AG10803 (cell line): ENCODE measurements at regions not wholly inside any gene's neighbourhood (a gene's known extent, or its start where the extent isn't known, plus 50 kb on each side); places are given as distances from the start of the nearest gene placed in this dataset.

Experiments
- DNase-seq: peaks from one replicate; pipeline ENCODE4 v3.0.0; 2010; ENCODE audit warnings: low read depth
- H3K4me3 ChIP-seq: 2 replicates; pipeline ENCODE4 v1.5.1; 2011; ENCODE audit warnings: mild to moderate bottlenecking, low read length, control low read depth
- TF ChIP-seq, protein P1 (sequence below): conservative IDR thresholded peaks from 2 replicates; pipeline ENCODE4 v1.5.1; 2011; ENCODE audit warnings: mild to moderate bottlenecking, low read length, control low read depth, inconsistent platforms

DNA sequence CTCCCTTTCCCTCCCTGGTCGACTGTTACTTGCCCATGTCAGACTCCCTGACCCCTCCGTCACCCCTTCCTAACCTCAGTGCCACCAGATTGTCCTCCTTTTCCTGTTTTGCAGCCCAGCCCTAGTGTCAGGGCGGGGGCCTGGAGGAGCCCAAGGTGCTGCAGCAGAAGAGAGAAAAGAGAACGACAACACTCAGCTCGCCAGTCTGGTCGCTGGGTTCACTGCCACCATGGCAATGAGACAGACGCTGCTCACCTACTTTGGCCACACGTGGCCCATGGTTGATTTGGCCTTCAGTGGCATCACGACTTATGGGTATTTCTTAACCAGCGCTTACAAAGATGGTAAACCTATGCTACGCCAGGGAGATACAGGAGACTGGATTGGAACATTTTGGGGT, 108.4 kb upstream of the RMDN2 start:
- DNase-seq = no peak
- TF ChIP-seq, protein P1, sequence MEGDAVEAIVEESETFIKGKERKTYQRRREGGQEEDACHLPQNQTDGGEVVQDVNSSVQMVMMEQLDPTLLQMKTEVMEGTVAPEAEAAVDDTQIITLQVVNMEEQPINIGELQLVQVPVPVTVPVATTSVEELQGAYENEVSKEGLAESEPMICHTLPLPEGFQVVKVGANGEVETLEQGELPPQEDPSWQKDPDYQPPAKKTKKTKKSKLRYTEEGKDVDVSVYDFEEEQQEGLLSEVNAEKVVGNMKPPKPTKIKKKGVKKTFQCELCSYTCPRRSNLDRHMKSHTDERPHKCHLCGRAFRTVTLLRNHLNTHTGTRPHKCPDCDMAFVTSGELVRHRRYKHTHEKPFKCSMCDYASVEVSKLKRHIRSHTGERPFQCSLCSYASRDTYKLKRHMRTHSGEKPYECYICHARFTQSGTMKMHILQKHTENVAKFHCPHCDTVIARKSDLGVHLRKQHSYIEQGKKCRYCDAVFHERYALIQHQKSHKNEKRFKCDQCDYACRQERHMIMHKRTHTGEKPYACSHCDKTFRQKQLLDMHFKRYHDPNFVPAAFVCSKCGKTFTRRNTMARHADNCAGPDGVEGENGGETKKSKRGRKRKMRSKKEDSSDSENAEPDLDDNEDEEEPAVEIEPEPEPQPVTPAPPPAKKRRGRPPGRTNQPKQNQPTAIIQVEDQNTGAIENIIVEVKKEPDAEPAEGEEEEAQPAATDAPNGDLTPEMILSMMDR = no peak
- no peak overlapping the region for H3K4me3 ChIP-seq

- TF ChIP-seq, protein P1 = no peak
- DNase-seq = peak; percentile 97
- H3K4me3 ChIP-seq = no peak overlapping the region
Observed at GRCh38 chr2:37819186-37819585, 105.9 kb upstream of the RMDN2 start.

GRCh38 chr2:37820471-37820986, 104.6 kb upstream of the RMDN2 start:
- TF ChIP-seq, protein P1 = no peak
- H3K4me3 ChIP-seq = no peak overlapping the region
- DNase-seq = peak; percentile 60

DNA sequence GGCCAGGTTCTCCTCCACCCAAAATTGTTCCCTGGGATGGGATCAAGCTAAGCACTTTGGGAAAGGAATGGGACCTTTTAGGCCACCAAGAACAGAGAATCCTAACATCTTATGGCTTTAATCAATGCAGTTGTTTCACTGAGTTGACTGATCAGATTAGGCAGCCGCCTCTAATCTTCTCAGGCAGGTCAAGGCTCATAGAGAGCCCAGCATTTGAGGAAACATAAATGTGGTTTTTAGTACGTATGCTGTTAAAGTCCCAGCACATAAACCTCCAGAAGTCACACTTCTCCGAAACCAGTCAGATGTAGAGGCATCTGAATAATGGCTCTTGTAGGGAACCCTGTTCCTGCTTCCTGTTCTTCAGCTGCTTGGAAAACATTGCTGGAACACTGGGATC, 99.5 kb upstream of the RMDN2 start:
- TF ChIP-seq, protein P1 = no peak
- no peak overlapping the region for H3K4me3 ChIP-seq
- DNase-seq = no peak

GRCh38 chr2:37826611-37827010, 98.5 kb upstream of the RMDN2 start:
- H3K4me3 ChIP-seq = no peak overlapping the region
- TF ChIP-seq, protein P1 = no peak
- DNase-seq = no peak

DNA sequence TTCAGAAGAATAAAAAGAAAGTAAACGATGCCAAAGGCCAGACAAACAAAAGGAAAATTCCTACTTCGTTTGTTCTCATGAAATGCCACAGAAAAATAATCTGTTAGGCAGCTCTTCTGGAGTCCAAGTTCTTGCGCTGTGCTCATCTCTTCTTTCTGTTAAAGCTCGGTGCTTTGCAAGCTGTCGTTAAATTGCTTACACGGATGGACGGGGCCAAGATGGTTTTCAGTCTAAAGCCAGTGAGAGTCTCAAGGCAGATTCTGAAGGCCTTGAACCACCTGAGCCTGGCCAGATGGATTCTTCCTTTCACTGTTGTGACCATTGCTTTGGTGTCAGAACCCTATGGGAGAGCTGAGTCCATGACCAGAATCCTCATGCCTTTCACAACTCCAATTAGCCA, 97.6 kb upstream of the RMDN2 start:
- peak; percentile 43 for DNase-seq
- TF ChIP-seq, protein P1 = no peak
- H3K4me3 ChIP-seq = no peak overlapping the region

- H3K4me3 ChIP-seq = peak overlapping the region; percentile 13
- DNase-seq = peak; percentile 93
- TF ChIP-seq, protein P1 = no peak
Observed at GRCh38 chr2:37827911-37828511, 97.1 kb upstream of the RMDN2 start.
